ENCODE measurements at regions not wholly inside any gene's neighbourhood (a gene's known extent, or its start where the extent isn't known, plus 50 kb on each side); places are given as distances from the start of the nearest gene placed in this dataset.
A peak's percentile ranks its signal among the peaks of the same experiment; 100 is the strongest.

- CTCF ChIA-PET, result no interaction called here
- Histone ChIP-seq H4K20me1 (ENCODE audit: low read length) (no peaks in the 10 kb centered on the region), H3K4me3 (ENCODE audit: low read length) (no peak overlapping the region), H3K27ac (ENCODE audit: low read length) (no peak overlapping the region), H3F3A (ENCODE audit: low read length, unreplicated experiment) (no peaks in the 10 kb centered on the region), H3K9me3 (ENCODE audit: low read length) (no peaks in the 10 kb centered on the region), H3K4me1 (ENCODE audit: insufficient read depth, low read length) (peaks cover 11% of the 10 kb centered on the region), H3K4me2 (ENCODE audit: low read length) (0 out of 2 replicates have a peak overlapping the region, but pooled peaks have one; percentile 1), H3K9ac (ENCODE audit: low read length) (no peak overlapping the region), H3K9me2 (replicated peaks; ENCODE audit: low read length) (no peaks in the 10 kb centered on the region), H3K27me3 (ENCODE audit: low read length) (no peaks in the 10 kb centered on the region), H3K79me2 (ENCODE audit: low read length) (no peaks in the 10 kb centered on the region), H3K36me3 (ENCODE audit: low read depth, low read length) (no peaks in the 10 kb centered on the region), H2AFZ (ENCODE audit: low read length) (no peak overlapping the region)
- peak; percentile 5 for DNase-seq
- peak; percentile 56 for ATAC-seq
- no TSS peak for BruUV-seq (replicated peaks)
- POLR2A ChIA-PET (ENCODE audit: unreplicated experiment), result interaction anchor here (0.6 kb wide), 1 partner anchor 437 kb away, joined by 4 read pairs; no protein-coding TSS in a partner anchor
- no peak for TF ChIP-seq EZH2phosphoT487 (IDR thresholded peaks at IDR 0.05; ENCODE audit: borderline replicate concordance, low read length)
- no peak for TF ChIP-seq EZH2 (IDR thresholded peaks at IDR 0.05; ENCODE audit: low read length, unreplicated experiment)
- no peak for TF ChIP-seq CTCF (conservative IDR thresholded peaks at IDR 0.05; ENCODE audit: low read depth, low read length)
- intact Hi-C loops (cut with micrococcal nuclease), result no loop called here
Observed at GRCh38 chr6:147868427-147869190, 360.1 kb downstream of the SAMD5 start.

DNA sequence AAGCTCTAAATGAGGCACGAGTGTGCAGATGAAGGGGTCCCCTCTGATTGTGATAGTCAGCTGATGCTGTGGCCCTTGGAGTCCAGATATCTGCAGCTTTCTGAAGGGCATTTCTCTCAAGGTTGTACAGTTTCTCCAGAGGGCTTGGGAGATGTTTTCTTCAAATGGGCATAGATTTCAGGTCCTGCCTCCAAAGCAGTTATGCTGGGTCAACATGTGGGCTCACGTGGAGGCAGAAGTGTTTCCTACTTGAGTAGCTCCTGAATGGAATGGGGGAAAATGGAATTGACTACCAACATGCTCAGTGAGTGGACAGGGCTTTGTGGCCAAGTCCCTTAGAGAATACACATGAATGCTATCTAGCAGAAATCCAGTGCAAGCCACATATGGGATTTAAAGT, 360.7 kb downstream of the SAMD5 start:
- ATAC-seq (no peak), DNase-seq (no peak)
- intact Hi-C loops (cut with micrococcal nuclease), result no loop called here
- Histone ChIP-seq H3K4me3 (ENCODE audit: low read length) (no peak overlapping the region), H3K27ac (ENCODE audit: low read length) (no peak overlapping the region), H3K4me2 (ENCODE audit: low read length) (0 out of 2 replicates have a peak overlapping the region, but pooled peaks have one; percentile 1), H3K9me2 (replicated peaks; ENCODE audit: low read length) (no peaks in the 10 kb centered on the region), H3K9me3 (ENCODE audit: low read length) (no peaks in the 10 kb centered on the region), H3K36me3 (ENCODE audit: low read depth, low read length) (no peaks in the 10 kb centered on the region), H2AFZ (ENCODE audit: low read length) (no peak overlapping the region), H3F3A (ENCODE audit: low read length, unreplicated experiment) (no peaks in the 10 kb centered on the region), H3K9ac (ENCODE audit: low read length) (no peak overlapping the region), H3K79me2 (ENCODE audit: low read length) (no peaks in the 10 kb centered on the region), H4K20me1 (ENCODE audit: low read length) (no peaks in the 10 kb centered on the region), H3K4me1 (ENCODE audit: insufficient read depth, low read length) (peaks cover 11% of the 10 kb centered on the region), H3K27me3 (ENCODE audit: low read length) (no peaks in the 10 kb centered on the region)
- BruUV-seq (replicated peaks), result no TSS peak
- no peak for TF ChIP-seq CTCF (conservative IDR thresholded peaks at IDR 0.05; ENCODE audit: low read depth, low read length)
- no peak for TF ChIP-seq EZH2 (IDR thresholded peaks at IDR 0.05; ENCODE audit: low read length, unreplicated experiment)
- no peak for TF ChIP-seq EZH2phosphoT487 (IDR thresholded peaks at IDR 0.05; ENCODE audit: borderline replicate concordance, low read length)
- ChIA-PET CTCF (no interaction called here), POLR2A (ENCODE audit: unreplicated experiment) (no interaction called here)

GRCh38 chr6:147869869-147870268, 361.4 kb downstream of the SAMD5 start:
- intact Hi-C loops (cut with micrococcal nuclease), result no loop called here

More at GRCh38 chr6:147869869-147870268, 361.4 kb downstream of the SAMD5 start:
- Histone ChIP-seq H3K4me2 (ENCODE audit: low read length) (no peak overlapping the region), H4K20me1 (ENCODE audit: low read length) (no peaks in the 10 kb centered on the region), H3K9me3 (ENCODE audit: low read length) (no peaks in the 10 kb centered on the region), H3K9me2 (replicated peaks; ENCODE audit: low read length) (no peaks in the 10 kb centered on the region), H3K4me3 (ENCODE audit: low read length) (no peak overlapping the region), H3F3A (ENCODE audit: low read length, unreplicated experiment) (no peaks in the 10 kb centered on the region), H3K27me3 (ENCODE audit: low read length) (no peaks in the 10 kb centered on the region), H3K9ac (ENCODE audit: low read length) (no peak overlapping the region), H3K79me2 (ENCODE audit: low read length) (no peaks in the 10 kb centered on the region), H3K27ac (ENCODE audit: low read length) (no peak overlapping the region), H2AFZ (ENCODE audit: low read length) (no peak overlapping the region), H3K36me3 (ENCODE audit: low read depth, low read length) (no peaks in the 10 kb centered on the region), H3K4me1 (ENCODE audit: insufficient read depth, low read length) (peaks cover 11% of the 10 kb centered on the region)
- ChIA-PET POLR2A (ENCODE audit: unreplicated experiment) (no interaction called here), CTCF (no interaction called here)
- TF ChIP-seq EZH2phosphoT487 (IDR thresholded peaks at IDR 0.05; ENCODE audit: borderline replicate concordance, low read length) (no peak), CTCF (conservative IDR thresholded peaks at IDR 0.05; ENCODE audit: low read depth, low read length) (no peak), EZH2 (IDR thresholded peaks at IDR 0.05; ENCODE audit: low read length, unreplicated experiment) (no peak)
- ATAC-seq (no peak), DNase-seq (no peak)
- BruUV-seq (replicated peaks), result no TSS peak

Measured in PC-3 (cell line).